Anterior cingulate cortex (tissue), 58 donors: ENCODE measurements at regions not wholly inside any gene's neighbourhood (a gene's known extent, or its start where the extent isn't known, plus 50 kb on each side); places are given as distances from the start of the nearest gene placed in this dataset.
A peak's percentile ranks its signal among the peaks of the same experiment; 100 is the strongest.

Experiments
- DNase-seq, 58 donors: peaks; one replicate each; lab custom pipeline; 2025; lab: John Stamatoyannopoulos, UW

- DNase-seq, result no peak
These were observed 67.8 kb downstream of the GP2 start for GRCh38 chr16:20259541-20259940.

GRCh38 chr16:20257234-20257633, 70.1 kb downstream of the GP2 start:
- DNase-seq, result no peak

- DNase-seq, result no peak
These were observed 72.3 kb downstream of the GP2 start for GRCh38 chr16:20255002-20255401.

- no peak for DNase-seq
These were observed 73.5 kb downstream of the GP2 start for GRCh38 chr16:20253825-20254224.

- DNase-seq, result no peak
These were observed 78.1 kb downstream of the GP2 start for GRCh38 chr16:20249211-20249610.

GRCh38 chr16:20247076-20247475, 80.2 kb downstream of the GP2 start:
- no peak for DNase-seq

GRCh38 chr16:20243731-20244281, 83.5 kb downstream of the GP2 start:
- DNase-seq, result no peak

- DNase-seq, result no peak
These were observed 84.6 kb downstream of the GP2 start for GRCh38 chr16:20242568-20243255.

- no peak for DNase-seq
These were observed 86.0 kb downstream of the GP2 start for GRCh38 chr16:20241321-20241720.

- DNase-seq, result no peak
These were observed 90.6 kb downstream of the GP2 start for GRCh38 chr16:20236579-20237289.

- DNase-seq, result no peak
These were observed 102.0 kb downstream of the GP2 start for GRCh38 chr16:20225228-20225733.

- DNase-seq, result no peak
These were observed 106.1 kb downstream of the GP2 start for GRCh38 chr16:20221208-20221607.

GRCh38 chr16:20218093-20218492, 109.2 kb downstream of the GP2 start:
- no peak for DNase-seq

- no peak for DNase-seq
These were observed 110.6 kb downstream of the GP2 start for GRCh38 chr16:20216591-20217217.

- no peak for DNase-seq
These were observed 112.9 kb downstream of the GP2 start for GRCh38 chr16:20214401-20214800.

- DNase-seq, result no peak
These were observed 124.0 kb downstream of the GP2 start for GRCh38 chr16:20203272-20203671.

GRCh38 chr16:20202747-20203146, 124.6 kb downstream of the GP2 start:
- DNase-seq, result no peak

- no peak for DNase-seq
These were observed 119.1 kb upstream of the GPR139 start for GRCh38 chr16:20192801-20193200.

- DNase-seq, result no peak
These were observed 117.9 kb upstream of the GPR139 start for GRCh38 chr16:20191566-20191965.

GRCh38 chr16:20181949-20182348, 108.3 kb upstream of the GPR139 start:
- no peak for DNase-seq

- peak in 1 of 58 donors; percentile 1 for DNase-seq
These were observed 107.7 kb upstream of the GPR139 start for GRCh38 chr16:20181416-20181815.
